ENCODE measurements at regions not wholly inside any gene's neighbourhood (a gene's known extent, or its start where the extent isn't known, plus 50 kb on each side); places are given as distances from the start of the nearest gene placed in this dataset.

GRCh38 chr12:87704374-87704773 lies 324.8 kb downstream of the C12orf50 start:
- TF ChIP-seq CTCF (optimal IDR thresholded peaks at IDR 0.05 in 1 of 3, IDR thresholded peaks at IDR 0.05 in 1 of 3, conservative IDR thresholded peaks at IDR 0.05 in 1 of 3; ENCODE audit: extremely low read depth in 1 of 3, insufficient read depth in 2 of 3, low read length in 3 of 3) (no peak), EZH2 (IDR thresholded peaks at IDR 0.05; ENCODE audit: low read length) (no peak)
- no peak overlapping the region for H3K9ac ChIP-seq (ENCODE audit: control insufficient read depth, extremely low read depth, insufficient read depth, low read length)
- dilution Hi-C loops (cut with MboI; ENCODE audit: extremely low pct_ligation_motif_present, low sequenced_read_pairs), result no loop called here
- H3K4me2 ChIP-seq (ENCODE audit: control insufficient read depth, extremely low read depth, insufficient read depth, low read depth, low read length), result no peak overlapping the region
- no peak for FAIRE-seq
- H3K9me1 ChIP-seq (ENCODE audit: control insufficient read depth, extremely low read depth, insufficient read depth, low read length), result no peaks in the 10 kb centered on the region
- H3K27ac ChIP-seq (ENCODE audit: control insufficient read depth, insufficient read depth, low read length), result no peak overlapping the region
- no peaks in the 10 kb centered on the region for H3K36me3 ChIP-seq (ENCODE audit: control insufficient read depth in 2 of 2, extremely low read depth in 1 of 2, insufficient read depth in 2 of 2, low read length in 2 of 2)
- H3K27me3 ChIP-seq (ENCODE audit: control insufficient read depth, extremely low read depth, insufficient read depth, low read length), result no peaks in the 10 kb centered on the region
- H3K4me1 ChIP-seq (ENCODE audit: control insufficient read depth, extremely low read depth, insufficient read depth, low read length), result no peaks in the 10 kb centered on the region
- H2AFZ ChIP-seq (ENCODE audit: control insufficient read depth, low read length), result no peak overlapping the region
- DNase-seq (ENCODE audit: low read depth, low spot score), result no peak
- H3K9me3 ChIP-seq (ENCODE audit: control insufficient read depth, low read depth, low read length), result no peaks in the 10 kb centered on the region
- H3K79me2 ChIP-seq (ENCODE audit: control insufficient read depth, insufficient read depth, low read length), result no peaks in the 10 kb centered on the region
- no peaks in the 10 kb centered on the region for H4K20me1 ChIP-seq (ENCODE audit: control insufficient read depth, extremely low read depth, insufficient read depth, low read length)
- H3K4me3 ChIP-seq (ENCODE audit: control insufficient read depth in 2 of 3, extremely low read depth in 1 of 3, insufficient read depth in 2 of 3, low read depth in 1 of 3, low read length in 3 of 3), result no peak overlapping the region

GRCh38 chr12:87690236-87690810 lies 338.9 kb downstream of the C12orf50 start:
- H3K9ac ChIP-seq (ENCODE audit: control insufficient read depth, extremely low read depth, insufficient read depth, low read length), result no peak overlapping the region
- no peaks in the 10 kb centered on the region for H3K36me3 ChIP-seq (ENCODE audit: control insufficient read depth in 2 of 2, extremely low read depth in 1 of 2, insufficient read depth in 2 of 2, low read length in 2 of 2)
- no peak overlapping the region for H3K27ac ChIP-seq (ENCODE audit: control insufficient read depth, insufficient read depth, low read length)
- no peak overlapping the region for H3K4me3 ChIP-seq (ENCODE audit: control insufficient read depth in 2 of 3, extremely low read depth in 1 of 3, insufficient read depth in 2 of 3, low read depth in 1 of 3, low read length in 3 of 3)
- H3K9me3 ChIP-seq (ENCODE audit: control insufficient read depth, low read depth, low read length), result no peaks in the 10 kb centered on the region
- DNase-seq (ENCODE audit: low read depth, low spot score) (no peak), FAIRE-seq (no peak)
- H3K9me1 ChIP-seq (ENCODE audit: control insufficient read depth, extremely low read depth, insufficient read depth, low read length), result no peaks in the 10 kb centered on the region
- no peaks in the 10 kb centered on the region for H3K79me2 ChIP-seq (ENCODE audit: control insufficient read depth, insufficient read depth, low read length)
- no peak overlapping the region for H2AFZ ChIP-seq (ENCODE audit: control insufficient read depth, low read length)
- H3K27me3 ChIP-seq (ENCODE audit: control insufficient read depth, extremely low read depth, insufficient read depth, low read length), result no peaks in the 10 kb centered on the region
- H4K20me1 ChIP-seq (ENCODE audit: control insufficient read depth, extremely low read depth, insufficient read depth, low read length), result no peaks in the 10 kb centered on the region
- dilution Hi-C loops (cut with MboI; ENCODE audit: extremely low pct_ligation_motif_present, low sequenced_read_pairs), result no loop called here
- no peaks in the 10 kb centered on the region for H3K4me1 ChIP-seq (ENCODE audit: control insufficient read depth, extremely low read depth, insufficient read depth, low read length)
- no peak overlapping the region for H3K4me2 ChIP-seq (ENCODE audit: control insufficient read depth, extremely low read depth, insufficient read depth, low read depth, low read length)
- TF ChIP-seq CTCF (optimal IDR thresholded peaks at IDR 0.05 in 1 of 3, IDR thresholded peaks at IDR 0.05 in 1 of 3, conservative IDR thresholded peaks at IDR 0.05 in 1 of 3; ENCODE audit: extremely low read depth in 1 of 3, insufficient read depth in 2 of 3, low read length in 3 of 3), result no peak
- no peak for TF ChIP-seq EZH2 (IDR thresholded peaks at IDR 0.05; ENCODE audit: low read length)

All from keratinocyte (primary cell).